ENCODE measurements at regions not wholly inside any gene's neighbourhood (a gene's known extent, or its start where the extent isn't known, plus 50 kb on each side); places are given as distances from the start of the nearest gene placed in this dataset.
A peak's percentile ranks its signal among the peaks of the same experiment; 100 is the strongest.

DNA sequence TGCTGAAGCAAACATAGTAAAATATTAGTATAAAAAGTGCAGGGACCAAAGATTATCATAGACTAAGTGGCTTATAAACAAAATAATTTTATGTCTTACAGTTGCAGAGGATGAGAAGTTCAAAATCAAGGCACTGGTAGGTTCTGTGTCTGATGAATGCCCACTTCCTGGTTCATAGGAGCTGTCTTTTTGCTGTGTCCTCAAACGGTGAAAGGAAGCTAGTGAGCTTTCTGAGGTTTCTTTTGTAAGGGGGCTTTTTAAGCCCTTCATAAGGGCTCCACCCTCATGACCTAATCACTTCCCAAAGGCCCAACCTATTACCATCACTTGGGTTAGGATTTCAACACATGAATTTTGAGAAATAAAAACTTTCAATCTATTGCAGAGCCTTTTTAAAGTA lies 946.7 kb upstream of the ACVR2A start:
- TF ChIP-seq CTCF (conservative IDR thresholded peaks at IDR 0.05; ENCODE audit: low read depth, low read length): no peak
- no peak for DNase-seq (ENCODE audit: low read depth)
- H3K4me3 ChIP-seq (ENCODE audit: low read depth, low read length): no peak overlapping the region

DNA sequence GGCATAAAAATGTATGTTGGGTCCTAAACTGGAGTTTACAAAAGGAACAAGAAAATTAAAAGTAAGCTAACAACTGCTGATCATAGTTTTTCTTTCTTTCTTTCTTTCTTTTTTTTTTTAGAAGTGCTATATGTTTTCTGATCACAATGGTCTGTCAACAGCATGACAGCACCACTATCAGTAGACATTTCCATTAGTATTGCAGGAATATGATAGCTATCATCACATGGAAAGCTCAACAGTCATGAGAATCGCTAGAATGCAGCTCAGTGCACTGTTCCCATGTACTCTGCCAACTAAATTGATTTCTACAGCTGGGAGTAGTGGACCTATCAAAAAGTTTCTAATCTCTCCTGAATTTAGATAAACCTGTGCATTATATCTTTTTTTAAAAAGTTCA lies 950.3 kb upstream of the ACVR2A start:
- no peak overlapping the region for H3K4me3 ChIP-seq (ENCODE audit: low read depth, low read length)
- DNase-seq (ENCODE audit: low read depth): no peak
- no peak for TF ChIP-seq CTCF (conservative IDR thresholded peaks at IDR 0.05; ENCODE audit: low read depth, low read length)

GRCh38 chr2:146893500-146894041 lies 951.3 kb upstream of the ACVR2A start:
- no peak overlapping the region for H3K4me3 ChIP-seq (ENCODE audit: low read depth, low read length)
- no peak for TF ChIP-seq CTCF (conservative IDR thresholded peaks at IDR 0.05; ENCODE audit: low read depth, low read length)
- DNase-seq (ENCODE audit: low read depth): no peak

GRCh38 chr2:146890491-146890890 lies 954.3 kb upstream of the ACVR2A start:
- no peak overlapping the region for H3K4me3 ChIP-seq (ENCODE audit: low read depth, low read length)
- DNase-seq (ENCODE audit: low read depth): no peak
- no peak for TF ChIP-seq CTCF (conservative IDR thresholded peaks at IDR 0.05; ENCODE audit: low read depth, low read length)

DNA sequence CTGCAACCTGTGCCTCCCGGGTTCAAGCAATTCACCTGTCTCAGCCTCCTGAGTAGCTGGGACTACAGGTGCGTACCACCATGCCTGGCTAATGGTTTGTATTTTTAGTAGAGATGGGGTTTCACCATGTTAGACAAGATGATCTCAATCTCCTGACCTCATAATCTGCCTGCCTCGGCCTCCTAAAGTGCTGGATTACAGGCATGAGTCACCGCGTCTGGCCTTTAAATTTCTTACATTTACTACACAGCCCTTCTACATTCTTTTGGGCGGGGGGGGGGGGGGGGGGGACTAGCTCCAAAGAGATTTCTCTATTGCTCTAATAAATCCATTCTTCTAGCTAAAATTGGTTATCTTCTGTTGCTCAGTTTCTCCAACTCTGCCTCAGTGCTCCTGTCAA lies 964.9 kb upstream of the ACVR2A start:
- TF ChIP-seq CTCF (conservative IDR thresholded peaks at IDR 0.05; ENCODE audit: low read depth, low read length): no peak
- H3K4me3 ChIP-seq (ENCODE audit: low read depth, low read length): no peak overlapping the region
- DNase-seq (ENCODE audit: low read depth): no peak

- no peak overlapping the region for H3K4me3 ChIP-seq (ENCODE audit: low read depth, low read length)
- peak; percentile 69 for DNase-seq (ENCODE audit: low read depth)
- peak; percentile 23 for TF ChIP-seq CTCF (conservative IDR thresholded peaks at IDR 0.05; ENCODE audit: low read depth, low read length)
Measured at GRCh38 chr2:146874260-146874658, 970.6 kb upstream of the ACVR2A start.

- no peak overlapping the region for H3K4me3 ChIP-seq (ENCODE audit: low read depth, low read length)
- no peak for TF ChIP-seq CTCF (conservative IDR thresholded peaks at IDR 0.05; ENCODE audit: low read depth, low read length)
- no peak for DNase-seq (ENCODE audit: low read depth)
Measured at GRCh38 chr2:146873646-146874259, 971.1 kb upstream of the ACVR2A start.
